ENCODE measurements at regions not wholly inside any gene's neighbourhood (a gene's known extent, or its start where the extent isn't known, plus 50 kb on each side); places are given as distances from the start of the nearest gene placed in this dataset.

- TF ChIP-seq CTCF (IDR thresholded peaks at IDR 0.05) (no peak), POLR2A (IDR thresholded peaks at IDR 0.05) (no peak)
Measured at GRCh38 chr14:85291731-85292130, 238.2 kb upstream of the FLRT2 start.
